Neural cell (in vitro differentiated cells): ENCODE measurements at regions not wholly inside any gene's neighbourhood (a gene's known extent, or its start where the extent isn't known, plus 50 kb on each side); places are given as distances from the start of the nearest gene placed in this dataset.

Experiments
- H2AFZ ChIP-seq: fragments of 200-600, 300-800 bp; sonication (generic), shearing (Covaris generic); 2 replicates; pipeline ENCODE4 v1.6.0; 2014; ENCODE audit warnings: low read depth, mild to moderate bottlenecking, antibody characterized with exemption, low read length, moderate library complexity
- H3F3A ChIP-seq: fragments of 200-600 bp; shearing (Covaris generic); 2 replicates; pipeline ENCODE4 v1.6.1; 2016; ENCODE audit warnings: mild to moderate bottlenecking, moderate library complexity, mixed read lengths, antibody characterized with exemption, low read length; ENCODE audit not compliant: insufficient read depth, poor library complexity, severe bottlenecking
- H3K27ac ChIP-seq: fragments of 200-600, 300-800 bp; sonication (generic), shearing (Covaris generic); 2 replicates; pipeline ENCODE4 v1.5.1; 2014; ENCODE audit warnings: mild to moderate bottlenecking, low read length, moderate library complexity
- H3K27me3 ChIP-seq: fragments of 300-800, 200-600 bp; sonication (generic), shearing (Covaris generic); 2 replicates; pipeline ENCODE4 v1.6.0; 2014; ENCODE audit warnings: mild to moderate bottlenecking, low read depth, low read length, moderate library complexity; ENCODE audit not compliant: insufficient read depth
- H3K36me3 ChIP-seq: fragments of 300-800, 200-600 bp; sonication (generic), shearing (Covaris generic); 2 replicates; pipeline ENCODE4 v1.5.1; 2014; ENCODE audit warnings: mild to moderate bottlenecking, antibody characterized with exemption, low read length, moderate library complexity; ENCODE audit not compliant: insufficient read depth
- H3K4me2 ChIP-seq: fragments of 300-800, 200-600 bp; sonication (generic), shearing (Covaris generic); 2 replicates; pipeline ENCODE4 v1.6.0; 2014; ENCODE audit warnings: mild to moderate bottlenecking, low read length
- H3K4me3 ChIP-seq: fragments of 300-800, 200-600 bp; sonication (generic), shearing (Covaris generic); 2 replicates; pipeline ENCODE4 v1.5.1; 2014; ENCODE audit warnings: mild to moderate bottlenecking, low read length, moderate library complexity
- H3K79me2 ChIP-seq: fragments of 200-600 bp; shearing (Covaris generic); replicated peaks from 2 replicates; pipeline ENCODE4 v1.6.0; 2014; ENCODE audit warnings: mild to moderate bottlenecking, low read length, moderate library complexity; ENCODE audit not compliant: insufficient read depth
- H3K9ac ChIP-seq: fragments of 300-800, 200-600 bp; sonication (generic), shearing (Covaris generic); 2 replicates; pipeline ENCODE4 v1.6.1; 2016; ENCODE audit warnings: mild to moderate bottlenecking, low read length, mixed read lengths
- H3K9me2 ChIP-seq: fragments of 200-600 bp; shearing (Covaris generic); 2 replicates; pipeline ENCODE4 v1.6.1; 2016; ENCODE audit warnings: mild to moderate bottlenecking, low read length, mixed read lengths; ENCODE audit not compliant: insufficient read depth
- H3K9me3 ChIP-seq: fragments of 200-600, 300-800 bp; sonication (generic), shearing (Covaris generic); 2 replicates; pipeline ENCODE4 v1.6.1; 2016; ENCODE audit warnings: mild to moderate bottlenecking, mixed run types, low read length, moderate library complexity, mixed read lengths
- H4K20me1 ChIP-seq: fragments of 200-600 bp; shearing (Covaris generic); 2 replicates; pipeline ENCODE4 v1.6.1; 2016; ENCODE audit warnings: mild to moderate bottlenecking, mixed run types; ENCODE audit not compliant: insufficient read depth
- EP300 ChIP-seq: fragments of 450-650 bp; conservative IDR thresholded peaks from 2 replicates; pipeline ENCODE4 v1.6.1; 2014; ENCODE audit warnings: antibody characterized with exemption, mild to moderate bottlenecking, moderate library complexity; ENCODE audit not compliant: poor library complexity, severe bottlenecking
- EZH2 ChIP-seq: fragments of 200-600, 300-800 bp; shearing (Covaris generic), sonication (generic); IDR thresholded peaks from 2 replicates; pipeline ENCODE4 v1.6.1; 2014; ENCODE audit warnings: antibody characterized with exemption, low read length, borderline replicate concordance, mild to moderate bottlenecking; ENCODE audit not compliant: insufficient read depth, poor library complexity, severe bottlenecking
- MXI1 ChIP-seq: fragments of 450-650 bp; conservative IDR thresholded peaks from 2 replicates; pipeline ENCODE4 v1.6.1; 2014; ENCODE audit warnings: antibody characterized with exemption, mild to moderate bottlenecking; ENCODE audit not compliant: poor library complexity, severe bottlenecking
- POLR2AphosphoS5 ChIP-seq: IDR thresholded peaks from 2 replicates; pipeline ENCODE4 v1.6.1; 2012
- RAD21 ChIP-seq: fragments of 450-650 bp; conservative IDR thresholded peaks from 2 replicates; pipeline ENCODE4 v1.6.1; 2014; ENCODE audit warnings: antibody characterized with exemption, mild to moderate bottlenecking, moderate library complexity
- SMC3 ChIP-seq: fragments of 450-650 bp; conservative IDR thresholded peaks from 2 replicates; pipeline ENCODE4 v1.6.1; 2014; ENCODE audit warnings: antibody characterized with exemption, mild to moderate bottlenecking, moderate library complexity; ENCODE audit not compliant: poor library complexity
- TAF1 ChIP-seq: IDR thresholded peaks from 2 replicates; pipeline ENCODE4 v1.6.1; 2012; ENCODE audit warnings: low read depth
- TF ChIP-seq, protein P1 (sequence below): fragments of 450-650 bp; IDR thresholded peaks from 2 replicates; pipeline ENCODE4 v1.5.1; 2014; ENCODE audit warnings: antibody characterized with exemption, mild to moderate bottlenecking, moderate library complexity; ENCODE audit not compliant: poor library complexity, severe bottlenecking
- TF ChIP-seq, protein P2 (sequence below): IDR thresholded peaks from 2 replicates; pipeline ENCODE4 v1.6.1; 2012; ENCODE audit warnings: borderline replicate concordance

DNA sequence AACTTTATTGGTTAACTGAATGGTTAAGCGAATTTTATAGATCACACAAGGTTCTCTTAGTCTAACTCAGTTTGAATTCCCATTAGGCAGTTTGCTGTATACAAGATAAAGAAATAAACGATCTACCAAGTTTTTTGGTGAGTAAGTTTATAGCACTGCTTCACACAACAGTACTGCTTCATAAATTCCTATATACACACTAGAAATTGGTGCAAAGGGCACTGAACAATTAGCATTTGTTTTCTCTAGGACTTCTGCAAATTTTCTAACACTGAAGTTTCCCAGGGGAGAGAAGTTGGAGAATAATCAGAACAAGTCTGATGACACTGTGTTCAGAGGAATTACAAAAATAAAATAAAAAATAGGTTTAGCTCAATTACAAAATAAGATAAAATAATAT is 1138.8 kb upstream of the PCDH9 start:
- H2AFZ ChIP-seq, result no peak overlapping the region
- no peaks in the 10 kb centered on the region for H3K9me3 ChIP-seq
- H3K36me3 ChIP-seq, result no peaks in the 10 kb centered on the region
- H3K9ac ChIP-seq, result no peak overlapping the region
- H3K27ac ChIP-seq, result no peak overlapping the region
- H3F3A ChIP-seq, result no peaks in the 10 kb centered on the region
- no peak overlapping the region for H3K4me2 ChIP-seq
- no peaks in the 10 kb centered on the region for H3K27me3 ChIP-seq
- H4K20me1 ChIP-seq, result no peaks in the 10 kb centered on the region
- TF ChIP-seq TAF1, result no peak
- H3K4me3 ChIP-seq, result no peak overlapping the region
- H3K79me2 ChIP-seq, result no peaks in the 10 kb centered on the region
- no peaks in the 10 kb centered on the region for H3K9me2 ChIP-seq

DNA sequence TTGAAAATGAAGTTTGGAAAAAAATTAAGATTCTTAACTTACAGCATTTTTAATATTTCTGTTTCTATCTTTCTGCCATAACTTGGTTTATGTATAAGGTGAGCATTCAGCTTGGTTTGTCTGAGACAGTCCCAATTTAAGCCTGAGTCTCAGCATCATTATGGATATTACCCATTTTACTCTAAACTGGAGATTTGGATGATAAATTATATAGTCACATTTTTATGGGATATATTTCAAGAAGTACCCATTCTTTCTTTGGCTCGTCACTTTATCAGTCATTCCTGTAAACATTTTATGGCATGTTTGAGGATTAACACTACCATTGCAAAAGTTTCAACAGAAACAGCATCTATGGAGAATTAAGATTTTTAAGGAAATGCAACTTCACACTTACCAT is 1129.0 kb upstream of the PCDH9 start:
- Histone ChIP-seq H3F3A (no peaks in the 10 kb centered on the region), H3K79me2 (no peaks in the 10 kb centered on the region), H3K27ac (no peak overlapping the region), H3K4me3 (no peak overlapping the region), H2AFZ (no peak overlapping the region), H3K36me3 (no peaks in the 10 kb centered on the region), H3K9me2 (no peaks in the 10 kb centered on the region), H3K4me2 (no peak overlapping the region), H3K9ac (no peak overlapping the region), H4K20me1 (no peaks in the 10 kb centered on the region), H3K27me3 (no peaks in the 10 kb centered on the region), H3K9me3 (no peaks in the 10 kb centered on the region)
- no peak for TF ChIP-seq EP300
- no peak for TF ChIP-seq SMC3
- TF ChIP-seq RAD21, result no peak

DNA sequence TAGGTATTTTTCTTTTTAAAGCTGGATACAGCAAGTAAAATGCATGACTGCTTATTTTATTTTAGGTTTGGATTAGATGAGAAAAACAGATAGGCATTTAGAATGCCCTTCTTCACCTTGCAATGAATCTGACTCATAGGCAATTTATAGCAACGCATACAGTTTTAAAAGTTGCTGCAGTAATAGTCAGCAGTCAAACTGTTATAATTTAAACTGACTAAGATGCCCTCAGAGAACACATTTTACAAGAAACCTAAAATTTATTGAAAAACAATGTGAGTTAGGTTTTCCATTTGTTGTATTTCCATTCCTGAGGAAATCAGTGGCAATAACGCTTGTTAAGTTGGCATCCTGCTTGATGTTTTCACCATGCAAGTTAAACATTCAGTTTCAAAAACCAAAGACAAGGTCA is 1128.2 kb upstream of the PCDH9 start:
- TF ChIP-seq POLR2AphosphoS5 (no peak), TAF1 (no peak), RAD21 (no peak), MXI1 (no peak), EZH2 (no peak), EP300 (no peak), SMC3 (no peak)
- TF ChIP-seq, protein P1, sequence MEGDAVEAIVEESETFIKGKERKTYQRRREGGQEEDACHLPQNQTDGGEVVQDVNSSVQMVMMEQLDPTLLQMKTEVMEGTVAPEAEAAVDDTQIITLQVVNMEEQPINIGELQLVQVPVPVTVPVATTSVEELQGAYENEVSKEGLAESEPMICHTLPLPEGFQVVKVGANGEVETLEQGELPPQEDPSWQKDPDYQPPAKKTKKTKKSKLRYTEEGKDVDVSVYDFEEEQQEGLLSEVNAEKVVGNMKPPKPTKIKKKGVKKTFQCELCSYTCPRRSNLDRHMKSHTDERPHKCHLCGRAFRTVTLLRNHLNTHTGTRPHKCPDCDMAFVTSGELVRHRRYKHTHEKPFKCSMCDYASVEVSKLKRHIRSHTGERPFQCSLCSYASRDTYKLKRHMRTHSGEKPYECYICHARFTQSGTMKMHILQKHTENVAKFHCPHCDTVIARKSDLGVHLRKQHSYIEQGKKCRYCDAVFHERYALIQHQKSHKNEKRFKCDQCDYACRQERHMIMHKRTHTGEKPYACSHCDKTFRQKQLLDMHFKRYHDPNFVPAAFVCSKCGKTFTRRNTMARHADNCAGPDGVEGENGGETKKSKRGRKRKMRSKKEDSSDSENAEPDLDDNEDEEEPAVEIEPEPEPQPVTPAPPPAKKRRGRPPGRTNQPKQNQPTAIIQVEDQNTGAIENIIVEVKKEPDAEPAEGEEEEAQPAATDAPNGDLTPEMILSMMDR, result no peak
- TF ChIP-seq, protein P2, sequence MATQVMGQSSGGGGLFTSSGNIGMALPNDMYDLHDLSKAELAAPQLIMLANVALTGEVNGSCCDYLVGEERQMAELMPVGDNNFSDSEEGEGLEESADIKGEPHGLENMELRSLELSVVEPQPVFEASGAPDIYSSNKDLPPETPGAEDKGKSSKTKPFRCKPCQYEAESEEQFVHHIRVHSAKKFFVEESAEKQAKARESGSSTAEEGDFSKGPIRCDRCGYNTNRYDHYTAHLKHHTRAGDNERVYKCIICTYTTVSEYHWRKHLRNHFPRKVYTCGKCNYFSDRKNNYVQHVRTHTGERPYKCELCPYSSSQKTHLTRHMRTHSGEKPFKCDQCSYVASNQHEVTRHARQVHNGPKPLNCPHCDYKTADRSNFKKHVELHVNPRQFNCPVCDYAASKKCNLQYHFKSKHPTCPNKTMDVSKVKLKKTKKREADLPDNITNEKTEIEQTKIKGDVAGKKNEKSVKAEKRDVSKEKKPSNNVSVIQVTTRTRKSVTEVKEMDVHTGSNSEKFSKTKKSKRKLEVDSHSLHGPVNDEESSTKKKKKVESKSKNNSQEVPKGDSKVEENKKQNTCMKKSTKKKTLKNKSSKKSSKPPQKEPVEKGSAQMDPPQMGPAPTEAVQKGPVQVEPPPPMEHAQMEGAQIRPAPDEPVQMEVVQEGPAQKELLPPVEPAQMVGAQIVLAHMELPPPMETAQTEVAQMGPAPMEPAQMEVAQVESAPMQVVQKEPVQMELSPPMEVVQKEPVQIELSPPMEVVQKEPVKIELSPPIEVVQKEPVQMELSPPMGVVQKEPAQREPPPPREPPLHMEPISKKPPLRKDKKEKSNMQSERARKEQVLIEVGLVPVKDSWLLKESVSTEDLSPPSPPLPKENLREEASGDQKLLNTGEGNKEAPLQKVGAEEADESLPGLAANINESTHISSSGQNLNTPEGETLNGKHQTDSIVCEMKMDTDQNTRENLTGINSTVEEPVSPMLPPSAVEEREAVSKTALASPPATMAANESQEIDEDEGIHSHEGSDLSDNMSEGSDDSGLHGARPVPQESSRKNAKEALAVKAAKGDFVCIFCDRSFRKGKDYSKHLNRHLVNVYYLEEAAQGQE, result no peak

More for the DNA sequence above, 1128.2 kb upstream of the PCDH9 start:
- no peaks in the 10 kb centered on the region for H3K27me3 ChIP-seq
- no peak overlapping the region for H3K27ac ChIP-seq
- H3K9ac ChIP-seq, result no peak overlapping the region
- H3K79me2 ChIP-seq, result no peaks in the 10 kb centered on the region
- no peaks in the 10 kb centered on the region for H3K9me3 ChIP-seq
- no peak overlapping the region for H3K4me2 ChIP-seq
- no peaks in the 10 kb centered on the region for H3K36me3 ChIP-seq
- H3F3A ChIP-seq, result no peaks in the 10 kb centered on the region
- H3K4me3 ChIP-seq, result no peak overlapping the region
- no peak overlapping the region for H2AFZ ChIP-seq
- no peaks in the 10 kb centered on the region for H4K20me1 ChIP-seq
- no peaks in the 10 kb centered on the region for H3K9me2 ChIP-seq
